GM12878 (cell line): ENCODE measurements at regions not wholly inside any gene's neighbourhood (a gene's known extent, or its start where the extent isn't known, plus 50 kb on each side); places are given as distances from the start of the nearest gene placed in this dataset.

Experiments used
- ATAC-seq: fragments of 200-7000 bp; cut with Tn5 transposase; 3 replicates; pipeline ENCODE4 v1.9.1; 2020; ENCODE audit warnings: mild to moderate bottlenecking, moderate library complexity
- BruUV-seq: library from RNA; stranded (reverse); fragments of 400-500 nt; replicated peaks from 2 replicates; lab custom pipeline; 2021; lab: Mats Ljungman, UMichigan
- CTCF ChIA-PET: fragments of 300-600 bp; sonication (Branson Sonifier 250); formaldehyde crosslinking; extraction: SDS; loops from one replicate; lab custom pipeline; 2021; ENCODE audit warnings: inconsistent platforms; lab: Yijun Ruan, JAX
- POLR2A ChIA-PET: fragments of 350-600 bp; formaldehyde crosslinking; extraction: SDS; loops from one replicate; lab custom pipeline; 2021; ENCODE audit warnings: inconsistent platforms; lab: Charles Lee
- RAD21 ChIA-PET: fragments of 300-600 bp; sonication (Branson Sonifier 250); formaldehyde crosslinking; loops from one replicate; lab custom pipeline; 2023; ENCODE audit warnings: antibody characterized with exemption; ENCODE audit not compliant: unreplicated experiment; lab: Charles Lee
- SMC1A ChIA-PET: fragments of 300-600 bp; sonication (Branson Sonifier 250); formaldehyde crosslinking; loops from one replicate; lab custom pipeline; 2023; ENCODE audit not compliant: unreplicated experiment, uncharacterized antibody; lab: Charles Lee
- DNase-seq: peaks from one replicate; pipeline ENCODE4 v3.0.0-alpha.2; 2011; ENCODE audit warnings: low read depth, low spot score
- FAIRE-seq: peaks from 3 replicates; lab custom pipeline; 2011; peaks lifted over from hg19 to GRCh38; lab: Jason Lieb, UNC
- H2AFZ ChIP-seq: 2 replicates; pipeline ENCODE4 v1.6.0; 2011; ENCODE audit warnings: low read depth, low read length, control low read depth; ENCODE audit not compliant: control insufficient read depth
- H3K27ac ChIP-seq: 2 replicates; pipeline ENCODE4 v1.5.1; 2011; ENCODE audit warnings: control low read depth; ENCODE audit not compliant: control insufficient read depth, insufficient read depth
- H3K27me3 ChIP-seq, 2 experiments: replicated peaks in 1 of 2; 2 replicates each; pipeline versions ENCODE4 v1.6.0 to v1.6.1; 2011; ENCODE audit warnings: low read length in 1 of 2; ENCODE audit not compliant: control insufficient read depth in 2 of 2, insufficient read depth in 2 of 2
- H3K36me3 ChIP-seq, 2 experiments: 2 replicates each; pipeline ENCODE4 v1.5.1; 2011; ENCODE audit warnings: low read length in 1 of 2; ENCODE audit not compliant: control insufficient read depth in 2 of 2, insufficient read depth in 2 of 2
- H3K4me1 ChIP-seq: 2 replicates; pipeline ENCODE4 v1.6.1; 2011; ENCODE audit warnings: mild to moderate bottlenecking, low read length, moderate library complexity, mixed read lengths; ENCODE audit not compliant: control insufficient read depth, insufficient read depth
- H3K4me2 ChIP-seq: 2 replicates; pipeline ENCODE4 v1.6.0; 2011; ENCODE audit warnings: control low read depth; ENCODE audit not compliant: control insufficient read depth, insufficient read depth
- H3K4me3 ChIP-seq: fragments of 200-600 bp; sonication (generic); 2 replicates; pipeline ENCODE4 v1.5.1; 2016
- H3K79me2 ChIP-seq: 2 replicates; pipeline ENCODE4 v1.6.0; 2011; ENCODE audit warnings: low read length; ENCODE audit not compliant: control insufficient read depth, insufficient read depth
- H3K9ac ChIP-seq: 2 replicates; pipeline ENCODE4 v1.8.0; 2011; ENCODE audit warnings: low read length, control low read depth, mixed read lengths; ENCODE audit not compliant: control insufficient read depth, insufficient read depth
- H3K9me3 ChIP-seq: replicated peaks from 3 replicates; pipeline ENCODE4 v1.5.1; 2011; ENCODE audit warnings: mild to moderate bottlenecking, low read length; ENCODE audit not compliant: control insufficient read depth, insufficient read depth
- H4K20me1 ChIP-seq: 2 replicates; pipeline ENCODE4 v1.6.0; 2011; ENCODE audit not compliant: control insufficient read depth, insufficient read depth
- EP300 ChIP-seq, 2 experiments: fragments of 150-350 bp in 1 of 2; IDR thresholded peaks; 2 replicates each; pipeline ENCODE4 v1.6.1; 2011 to 2012; ENCODE audit warnings: low read depth in 2 of 2, low read length in 2 of 2, borderline replicate concordance in 1 of 2, improper control_type of control experiment in 1 of 2, inconsistent platforms in 1 of 2; ENCODE audit not compliant: control insufficient read depth in 1 of 2
- HDAC2 ChIP-seq: fragments of 200-600 bp; sonication (generic); IDR thresholded peaks from 2 replicates; pipeline ENCODE4 v1.6.1; 2017
- HDGF ChIP-seq: fragments of 450-650 bp; IDR thresholded peaks from 2 replicates; pipeline ENCODE4 v1.6.1; 2016; ENCODE audit warnings: antibody characterized with exemption
- IKZF2 ChIP-seq, 2 experiments: fragments of 450-650 bp; IDR thresholded peaks; 2 replicates each; pipeline ENCODE4 v1.6.1; 2017; ENCODE audit warnings: mild to moderate bottlenecking in 2 of 2, moderate library complexity in 2 of 2
- JUND ChIP-seq: IDR thresholded peaks from 2 replicates; pipeline ENCODE4 v1.6.1; 2012; ENCODE audit warnings: low read depth, mild to moderate bottlenecking, low read length, improper control_type of control experiment, moderate library complexity
- MEF2A ChIP-seq: IDR thresholded peaks from 2 replicates; pipeline ENCODE4 v1.6.1; 2011; ENCODE audit warnings: low read depth, mild to moderate bottlenecking, low read length, moderate library complexity; ENCODE audit not compliant: insufficient read depth
- NFXL1 ChIP-seq: fragments of 450-650 bp; IDR thresholded peaks from 2 replicates; pipeline ENCODE4 v1.6.1; 2017; ENCODE audit warnings: antibody characterized with exemption, mild to moderate bottlenecking, borderline replicate concordance
- POLR2A ChIP-seq: IDR thresholded peaks from 2 replicates; pipeline ENCODE4 v1.6.1; 2011; ENCODE audit warnings: low read depth, mild to moderate bottlenecking, low read length
- RB1 ChIP-seq: fragments of 450-650 bp; formaldehyde crosslinking; IDR thresholded peaks from 2 replicates; pipeline ENCODE4 v1.6.1; 2017; ENCODE audit warnings: mild to moderate bottlenecking, borderline replicate concordance
- RELB ChIP-seq: fragments of 450-650 bp; IDR thresholded peaks from 2 replicates; pipeline ENCODE4 v1.6.1; 2017; ENCODE audit warnings: low read depth, mild to moderate bottlenecking, moderate library complexity
- SMAD5 ChIP-seq: IDR thresholded peaks from 2 replicates; pipeline ENCODE4 v1.6.1; 2016; ENCODE audit warnings: antibody characterized with exemption, low read depth
- TBL1XR1 ChIP-seq: IDR thresholded peaks from 2 replicates; pipeline ENCODE4 v1.6.1; 2012; ENCODE audit warnings: low read depth, low read length, improper control_type of control experiment
- ZNF384 ChIP-seq: IDR thresholded peaks from 2 replicates; pipeline ENCODE4 v1.6.1; 2012; ENCODE audit warnings: low read depth, mild to moderate bottlenecking, low read length, improper control_type of control experiment, borderline replicate concordance
- WGBS: methylation state at CpG from one replicate; pipeline ENCODE4 v1.1.6; 2016; ENCODE audit warnings: low lambda C conversion rate; ENCODE audit not compliant: insufficient replicate concordance, insufficient coverage; ENCODE audit errors: missing lambda C conversion rate; 5-methylcytosine and 5-hydroxymethylcytosine counted together
- in situ Hi-C: fragments of 300-500 bp; cut with MboI; formaldehyde crosslinking; loops from 9 replicates; pipeline ENCODE4 v1.14.3; 2018; ENCODE audit warnings: mixed read lengths
- intact Hi-C: fragments of 100-400 bp; cut with micrococcal nuclease; formaldehyde crosslinking; loops from one replicate; pipeline ENCODE4 v1.14.2; 2022; ENCODE audit not compliant: unreplicated experiment
- TF ChIP-seq, protein P1 (sequence below): IDR thresholded peaks from 2 replicates; pipeline ENCODE4 v1.6.1; 2012; ENCODE audit warnings: low read depth, low read length, improper control_type of control experiment
- TF ChIP-seq, protein P2 (sequence below): fragments of 450-650 bp; formaldehyde crosslinking; IDR thresholded peaks from 2 replicates; pipeline ENCODE4 v1.4.0; 2022; ENCODE audit warnings: mild to moderate bottlenecking, moderate library complexity
- TF ChIP-seq, protein P3 (sequence below): fragments of 450-650 bp; IDR thresholded peaks from 2 replicates; pipeline ENCODE4 v1.6.1; 2017; ENCODE audit warnings: borderline replicate concordance

GRCh38 chr10:130929422-130930325, 381.8 kb downstream of the TCERG1L start:
- H3K9me3 ChIP-seq: peaks cover 1% of the 10 kb centered on the region; the same call in 1 of the 3 replicates
- H3K36me3 ChIP-seq: no peaks in the 10 kb centered on the region
- FAIRE-seq (no peak), DNase-seq (no peak), ATAC-seq (no peak)
- H3K27ac ChIP-seq: no peak overlapping the region
- no peak overlapping the region for H3K4me3 ChIP-seq
- H3K9ac ChIP-seq: no peak overlapping the region
- no peak overlapping the region for H3K4me2 ChIP-seq
- no peak overlapping the region for H2AFZ ChIP-seq
- H3K79me2 ChIP-seq: no peaks in the 10 kb centered on the region
- no peaks in the 10 kb centered on the region for H4K20me1 ChIP-seq
- ChIA-PET SMC1A (no interaction called here), POLR2A (no interaction called here), RAD21 (no interaction called here), CTCF (no interaction called here)
- no peaks in the 10 kb centered on the region for H3K4me1 ChIP-seq
- in situ Hi-C loops: no loop called here
- BruUV-seq: no TSS peak
- WGBS: 20% methylated on average over 17 of the region's 17 CpGs
- intact Hi-C loops: no loop called here
- H3K27me3 ChIP-seq: no peaks in the 10 kb centered on the region
- TF ChIP-seq HDAC2 (no peak), NFXL1 (no peak), ZNF384 (no peak), POLR2A (no peak), SMAD5 (no peak), RELB (no peak), JUND (no peak), MEF2A (no peak), EP300 (IDR thresholded peaks at IDR 0.05; ENCODE audit: borderline replicate concordance in 1 of 2, control insufficient read depth in 1 of 2, low read depth in 2 of 2, low read length in 2 of 2) (no peak), RB1 (no peak), TBL1XR1 (no peak), HDGF (no peak), IKZF2 (IDR thresholded peaks at IDR 0.05) (no peak)
- TF ChIP-seq, protein P1, sequence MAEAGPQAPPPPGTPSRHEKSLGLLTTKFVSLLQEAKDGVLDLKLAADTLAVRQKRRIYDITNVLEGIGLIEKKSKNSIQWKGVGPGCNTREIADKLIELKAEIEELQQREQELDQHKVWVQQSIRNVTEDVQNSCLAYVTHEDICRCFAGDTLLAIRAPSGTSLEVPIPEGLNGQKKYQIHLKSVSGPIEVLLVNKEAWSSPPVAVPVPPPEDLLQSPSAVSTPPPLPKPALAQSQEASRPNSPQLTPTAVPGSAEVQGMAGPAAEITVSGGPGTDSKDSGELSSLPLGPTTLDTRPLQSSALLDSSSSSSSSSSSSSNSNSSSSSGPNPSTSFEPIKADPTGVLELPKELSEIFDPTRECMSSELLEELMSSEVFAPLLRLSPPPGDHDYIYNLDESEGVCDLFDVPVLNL: no peak
- TF ChIP-seq, protein P2, sequence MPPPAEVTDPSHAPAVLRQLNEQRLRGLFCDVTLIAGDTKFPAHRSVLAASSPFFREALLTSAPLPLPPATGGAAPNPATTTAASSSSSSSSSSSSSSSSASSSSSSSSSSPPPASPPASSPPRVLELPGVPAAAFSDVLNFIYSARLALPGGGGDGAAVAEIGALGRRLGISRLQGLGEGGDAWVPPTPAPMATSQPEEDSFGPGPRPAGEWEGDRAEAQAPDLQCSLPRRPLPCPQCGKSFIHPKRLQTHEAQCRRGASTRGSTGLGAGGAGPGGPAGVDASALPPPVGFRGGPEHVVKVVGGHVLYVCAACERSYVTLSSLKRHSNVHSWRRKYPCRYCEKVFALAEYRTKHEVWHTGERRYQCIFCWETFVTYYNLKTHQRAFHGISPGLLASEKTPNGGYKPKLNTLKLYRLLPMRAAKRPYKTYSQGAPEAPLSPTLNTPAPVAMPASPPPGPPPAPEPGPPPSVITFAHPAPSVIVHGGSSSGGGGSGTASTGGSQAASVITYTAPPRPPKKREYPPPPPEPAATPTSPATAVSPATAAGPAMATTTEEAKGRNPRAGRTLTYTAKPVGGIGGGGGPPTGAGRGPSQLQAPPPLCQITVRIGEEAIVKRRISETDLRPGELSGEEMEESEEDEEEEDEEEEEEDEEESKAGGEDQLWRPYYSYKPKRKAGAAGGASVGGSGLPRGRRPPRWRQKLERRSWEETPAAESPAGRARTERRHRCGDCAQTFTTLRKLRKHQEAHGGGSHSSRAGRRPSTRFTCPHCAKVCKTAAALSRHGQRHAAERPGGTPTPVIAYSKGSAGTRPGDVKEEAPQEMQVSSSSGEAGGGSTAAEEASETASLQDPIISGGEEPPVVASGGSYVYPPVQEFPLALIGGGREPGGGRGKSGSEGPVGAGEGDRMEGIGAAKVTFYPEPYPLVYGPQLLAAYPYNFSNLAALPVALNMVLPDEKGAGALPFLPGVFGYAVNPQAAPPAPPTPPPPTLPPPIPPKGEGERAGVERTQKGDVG (CRISPR knock-in tag): no peak
- TF ChIP-seq, protein P3, sequence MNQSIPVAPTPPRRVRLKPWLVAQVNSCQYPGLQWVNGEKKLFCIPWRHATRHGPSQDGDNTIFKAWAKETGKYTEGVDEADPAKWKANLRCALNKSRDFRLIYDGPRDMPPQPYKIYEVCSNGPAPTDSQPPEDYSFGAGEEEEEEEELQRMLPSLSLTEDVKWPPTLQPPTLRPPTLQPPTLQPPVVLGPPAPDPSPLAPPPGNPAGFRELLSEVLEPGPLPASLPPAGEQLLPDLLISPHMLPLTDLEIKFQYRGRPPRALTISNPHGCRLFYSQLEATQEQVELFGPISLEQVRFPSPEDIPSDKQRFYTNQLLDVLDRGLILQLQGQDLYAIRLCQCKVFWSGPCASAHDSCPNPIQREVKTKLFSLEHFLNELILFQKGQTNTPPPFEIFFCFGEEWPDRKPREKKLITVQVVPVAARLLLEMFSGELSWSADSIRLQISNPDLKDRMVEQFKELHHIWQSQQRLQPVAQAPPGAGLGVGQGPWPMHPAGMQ: no peak
